ENCODE measurements at regions not wholly inside any gene's neighbourhood (a gene's known extent, or its start where the extent isn't known, plus 50 kb on each side); places are given as distances from the start of the nearest gene placed in this dataset.
"Not testable (repeated sequence)": the region's sequence is repeated elsewhere in the genome, so short reads cannot be mapped to it uniquely, and the experiment has no call there.

DNA sequence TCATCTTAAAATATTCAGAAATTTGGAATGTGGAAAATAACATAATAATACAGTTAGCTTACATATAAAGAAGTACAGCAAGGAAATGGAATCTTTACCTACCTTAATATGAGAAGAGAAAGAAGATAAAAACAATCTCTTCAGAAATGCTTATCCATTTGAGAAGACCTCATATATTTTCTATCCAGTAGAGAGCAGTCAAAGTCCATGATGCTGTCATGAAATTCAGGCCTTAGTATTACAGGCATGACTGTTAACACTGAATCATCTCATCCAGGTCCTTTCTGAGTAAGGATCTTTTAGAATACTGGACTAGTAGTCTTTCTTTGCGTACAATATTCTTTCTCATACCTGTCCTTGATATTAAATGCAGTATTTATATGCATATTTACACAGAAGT is 713.4 kb downstream of the CD109 start:
- H3K4me3 ChIP-seq (ENCODE audit: low read length), result no peak overlapping the region
- DNase-seq (ENCODE audit: low read depth, low spot score), result peak; percentile 1

- H3K4me3 ChIP-seq (ENCODE audit: low read length), result no peak overlapping the region
- DNase-seq (ENCODE audit: low read depth, low spot score), result no peak
These were observed 712.8 kb downstream of the CD109 start for GRCh38 chr6:74408844-74409243.

- DNase-seq (ENCODE audit: low read depth, low spot score), result no peak
- no peak overlapping the region for H3K4me3 ChIP-seq (ENCODE audit: low read length)
These were observed 708.4 kb downstream of the CD109 start for GRCh38 chr6:74404366-74404765.

DNA sequence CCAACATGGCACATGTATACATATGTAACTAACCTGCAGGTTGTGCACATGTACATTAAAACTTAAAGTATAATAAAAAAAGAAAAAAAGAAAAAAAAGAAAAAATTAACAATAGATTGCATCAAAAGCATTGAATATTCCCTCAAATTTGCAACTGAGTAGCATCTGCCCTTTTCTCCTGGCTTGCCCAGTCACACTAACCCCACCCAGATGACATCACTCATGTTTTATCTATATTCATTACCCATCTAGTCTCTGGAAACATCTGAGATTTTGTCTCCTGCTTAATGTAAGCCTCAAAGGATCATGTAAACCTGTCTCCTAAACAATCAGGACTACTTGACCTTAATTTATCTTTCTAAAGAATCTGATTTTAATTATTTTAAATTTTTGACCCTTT is 706.8 kb downstream of the CD109 start:
- DNase-seq (ENCODE audit: low read depth, low spot score), result no peak

GRCh38 chr6:74378437-74378836 is 682.4 kb downstream of the CD109 start:
- DNase-seq (ENCODE audit: low read depth, low spot score); H3K4me3 ChIP-seq (ENCODE audit: low read length): not testable (repeated sequence)

More for the DNA sequence above, 706.8 kb downstream of the CD109 start:
- no peak overlapping the region for H3K4me3 ChIP-seq (ENCODE audit: low read length)

DNA sequence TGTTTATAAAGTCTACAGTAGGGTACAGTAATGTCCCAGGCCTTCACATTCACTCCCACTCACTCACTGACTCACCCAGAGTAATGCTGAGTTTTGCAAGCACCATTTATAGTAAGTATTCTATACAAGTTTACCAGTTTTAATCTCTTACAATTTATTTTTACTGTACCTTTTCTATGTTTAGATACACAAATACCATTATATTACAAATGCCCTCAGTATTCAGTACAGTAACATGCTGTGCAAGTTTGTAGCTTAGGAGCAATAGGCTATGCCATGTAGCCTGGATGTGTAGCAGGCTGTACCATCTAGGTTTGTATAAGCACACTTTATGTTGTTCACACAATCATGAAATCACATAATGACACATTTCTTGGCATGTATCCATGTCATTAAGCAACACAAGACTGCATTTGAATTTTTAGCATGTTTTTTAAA is 673.6 kb downstream of the CD109 start:
- no peak overlapping the region for H3K4me3 ChIP-seq (ENCODE audit: low read length)
- DNase-seq (ENCODE audit: low read depth, low spot score), result no peak

- no peak overlapping the region for H3K4me3 ChIP-seq (ENCODE audit: low read length)
- no peak for DNase-seq (ENCODE audit: low read depth, low spot score)
These were observed 672.7 kb downstream of the CD109 start for GRCh38 chr6:74368746-74369145.

- H3K4me3 ChIP-seq (ENCODE audit: low read length), result no peak overlapping the region
- DNase-seq (ENCODE audit: low read depth, low spot score), result no peak
These were observed 670.6 kb downstream of the CD109 start for GRCh38 chr6:74366634-74367033.

GRCh38 chr6:74362391-74362790 is 666.4 kb downstream of the CD109 start:
- DNase-seq (ENCODE audit: low read depth, low spot score), result no peak
- no peak overlapping the region for H3K4me3 ChIP-seq (ENCODE audit: low read length)

- DNase-seq (ENCODE audit: low read depth, low spot score), result no peak
- H3K4me3 ChIP-seq (ENCODE audit: low read length), result no peak overlapping the region
These were observed 661.3 kb downstream of the CD109 start for GRCh38 chr6:74357321-74357720.

DNA sequence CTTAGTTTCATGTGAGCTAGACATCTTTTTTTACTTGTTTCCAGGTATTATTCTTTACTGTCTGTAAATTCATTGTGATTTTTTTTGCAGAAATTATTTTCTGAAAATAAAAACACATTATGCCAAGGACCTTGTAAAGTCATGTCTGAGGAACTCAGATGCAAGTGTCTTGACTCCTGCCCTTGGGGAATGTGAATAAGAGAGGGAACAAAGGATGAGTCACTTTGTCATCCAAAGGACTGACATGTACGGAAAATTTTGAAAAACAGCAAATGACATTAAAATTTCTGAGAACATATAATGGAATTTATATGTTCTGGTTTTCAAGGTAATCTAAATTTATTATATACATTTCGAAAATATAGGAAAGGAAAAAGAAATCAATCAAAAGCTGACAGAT is 660.4 kb downstream of the CD109 start:
- no peak overlapping the region for H3K4me3 ChIP-seq (ENCODE audit: low read length)
- DNase-seq (ENCODE audit: low read depth, low spot score), result no peak

DNA sequence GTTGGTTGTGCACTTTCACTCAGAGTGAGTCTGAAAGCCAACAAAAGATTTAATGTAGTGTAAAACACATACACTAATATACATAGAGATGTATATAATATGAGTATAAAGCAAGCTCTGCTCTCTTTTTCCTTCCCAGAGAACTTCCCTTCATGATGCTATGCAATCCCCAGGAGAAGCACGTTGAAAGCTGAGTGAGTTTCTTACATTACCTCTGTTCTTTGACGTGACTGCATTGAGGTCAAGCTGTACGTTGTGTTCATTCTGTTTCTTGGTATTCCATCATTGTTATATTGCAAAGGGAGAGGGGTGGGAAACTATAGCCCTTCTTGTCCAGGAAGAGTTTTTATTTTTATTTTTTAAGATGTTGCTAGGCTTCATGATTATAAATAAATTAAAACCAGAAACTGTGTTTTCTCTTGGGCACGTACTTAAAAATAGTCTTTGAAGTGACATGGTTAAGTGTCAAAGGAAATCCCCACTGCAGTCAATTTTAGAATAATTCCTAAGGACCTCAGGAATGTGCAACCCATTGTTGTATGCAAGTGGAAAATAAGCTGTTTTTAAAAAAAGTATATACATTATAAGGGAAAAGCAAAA is 651.0 kb downstream of the CD109 start:
- no peak for DNase-seq (ENCODE audit: low read depth, low spot score)
- H3K4me3 ChIP-seq (ENCODE audit: low read length), result no peak overlapping the region

GRCh38 chr6:74343804-74344203 is 647.8 kb downstream of the CD109 start:
- no peak overlapping the region for H3K4me3 ChIP-seq (ENCODE audit: low read length)
- peak; percentile 2 for DNase-seq (ENCODE audit: low read depth, low spot score)

GRCh38 chr6:74343321-74343720 is 647.3 kb downstream of the CD109 start:
- not testable (repeated sequence) for DNase-seq (ENCODE audit: low read depth, low spot score); H3K4me3 ChIP-seq (ENCODE audit: low read length)

GRCh38 chr6:74334722-74335121 is 638.7 kb downstream of the CD109 start:
- H3K4me3 ChIP-seq (ENCODE audit: low read length), result no peak overlapping the region

GRCh38 chr6:74333406-74333805 is 637.4 kb downstream of the CD109 start:
- no peak overlapping the region for H3K4me3 ChIP-seq (ENCODE audit: low read length)
- DNase-seq (ENCODE audit: low read depth, low spot score), result no peak

More at GRCh38 chr6:74334722-74335121, 638.7 kb downstream of the CD109 start:
- DNase-seq (ENCODE audit: low read depth, low spot score), result no peak

DNA sequence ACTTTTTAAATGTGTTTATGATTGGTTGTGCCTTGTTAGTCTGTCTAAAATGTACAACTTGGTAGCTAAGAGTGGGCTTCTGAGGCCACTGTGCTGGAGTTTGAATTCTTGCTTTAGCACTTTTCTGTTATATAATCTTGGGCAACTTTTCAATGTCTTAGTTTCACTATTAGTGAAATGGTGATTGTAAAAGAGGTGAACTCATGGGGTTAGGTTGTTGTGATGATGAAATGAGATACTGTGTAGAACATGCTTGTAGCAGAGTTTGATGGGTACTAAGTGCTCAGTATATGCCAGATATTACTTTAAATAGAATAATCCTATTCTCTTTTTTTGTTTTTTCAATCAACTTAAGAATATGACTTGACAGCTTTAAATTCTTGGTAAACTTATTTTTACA is 624.7 kb downstream of the CD109 start:
- no peak for DNase-seq (ENCODE audit: low read depth, low spot score)
- H3K4me3 ChIP-seq (ENCODE audit: low read length), result no peak overlapping the region

- no peak overlapping the region for H3K4me3 ChIP-seq (ENCODE audit: low read length)
These were observed 624.1 kb downstream of the CD109 start for GRCh38 chr6:74320074-74320473.

DNA sequence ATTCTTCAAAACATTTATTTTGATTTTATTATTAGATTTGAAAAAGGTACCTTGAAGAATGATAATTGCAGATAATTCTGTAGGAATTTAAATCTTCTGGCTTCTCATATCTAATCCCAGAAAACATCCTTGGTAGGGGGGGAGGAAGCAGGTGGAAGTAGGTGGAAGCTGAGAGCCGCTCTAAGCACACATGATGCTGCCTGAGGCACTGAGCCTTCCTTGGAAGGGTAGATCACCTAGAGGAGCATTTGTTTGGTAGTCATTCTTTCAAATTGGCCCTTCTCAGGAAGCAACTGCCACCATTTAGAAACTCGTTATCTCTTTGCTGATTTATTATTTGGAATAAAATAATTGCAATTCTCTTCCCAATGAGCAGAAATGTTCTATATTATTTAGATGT is 623.3 kb downstream of the CD109 start:
- DNase-seq (ENCODE audit: low read depth, low spot score), result no peak
- H3K4me3 ChIP-seq (ENCODE audit: low read length), result no peak overlapping the region

More at GRCh38 chr6:74320074-74320473, 624.1 kb downstream of the CD109 start:
- no peak for DNase-seq (ENCODE audit: low read depth, low spot score)

GRCh38 chr6:74318738-74319137 is 622.7 kb downstream of the CD109 start:
- DNase-seq (ENCODE audit: low read depth, low spot score), result no peak
- no peak overlapping the region for H3K4me3 ChIP-seq (ENCODE audit: low read length)

DNA sequence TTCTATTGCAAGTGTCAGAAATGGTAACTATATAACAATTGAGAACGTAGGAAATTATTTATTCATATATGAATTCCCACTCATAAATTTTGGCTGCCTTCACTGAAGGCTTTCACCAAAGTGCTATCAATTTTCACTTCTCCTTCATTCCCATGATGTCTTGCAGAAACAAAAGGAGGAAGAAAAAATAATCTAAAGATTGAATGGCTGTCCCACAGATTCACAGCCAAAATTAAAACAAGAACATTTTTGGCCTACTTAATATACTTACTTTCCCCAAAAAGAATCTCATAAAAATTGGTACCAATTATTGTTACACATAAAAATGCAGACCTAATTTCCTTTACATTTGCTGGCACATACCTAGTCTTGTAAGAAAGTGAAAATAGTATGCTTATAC is 616.1 kb downstream of the CD109 start:
- DNase-seq (ENCODE audit: low read depth, low spot score), result no peak
- no peak overlapping the region for H3K4me3 ChIP-seq (ENCODE audit: low read length)
